Mucosa of rectum (tissue), 2 donors: ENCODE measurements at regions not wholly inside any gene's neighbourhood (a gene's known extent, or its start where the extent isn't known, plus 50 kb on each side); places are given as distances from the start of the nearest gene placed in this dataset.
"Not testable (repeated sequence)": the region's sequence is repeated elsewhere in the genome, so short reads cannot be mapped to it uniquely, and the experiment has no call there.

Experiments used
- H3K27ac ChIP-seq, 2 donors: one replicate each; pipeline ENCODE4 v1.7.0; 2013; ENCODE audit warnings: inconsistent platforms in 2 of 2, low read depth in 2 of 2, low read length in 2 of 2
- H3K27me3 ChIP-seq, 2 donors: one replicate each; pipeline ENCODE4 v1.7.0; 2013; ENCODE audit warnings: low read length in 2 of 2; ENCODE audit not compliant: control insufficient read depth in 2 of 2, insufficient read depth in 2 of 2
- H3K36me3 ChIP-seq, 2 donors: one replicate each; pipeline ENCODE4 v1.7.0; 2013; ENCODE audit warnings: low read length in 2 of 2; ENCODE audit not compliant: control insufficient read depth in 2 of 2, insufficient read depth in 2 of 2
- H3K4me1 ChIP-seq, 2 donors: one replicate each; pipeline ENCODE4 v1.7.0; 2013; ENCODE audit warnings: low read length in 2 of 2, mild to moderate bottlenecking in 1 of 2; ENCODE audit not compliant: control insufficient read depth in 2 of 2, insufficient read depth in 2 of 2
- H3K4me3 ChIP-seq, 2 donors: one replicate each; pipeline ENCODE4 v1.7.0; 2013; ENCODE audit warnings: low read length in 2 of 2
- H3K9ac ChIP-seq, 2 donors: one replicate each; pipeline ENCODE4 v1.7.0; 2013; ENCODE audit warnings: low read length in 2 of 2, low read depth in 1 of 2, mild to moderate bottlenecking in 1 of 2
- H3K9me3 ChIP-seq, 2 donors: one replicate each; pipeline ENCODE4 v1.7.0; 2013; ENCODE audit warnings: low read length in 2 of 2; ENCODE audit not compliant: control insufficient read depth in 2 of 2
- donor health status: healthy.
- donor health status: Normal muscosa, but diverticular disease.

DNA sequence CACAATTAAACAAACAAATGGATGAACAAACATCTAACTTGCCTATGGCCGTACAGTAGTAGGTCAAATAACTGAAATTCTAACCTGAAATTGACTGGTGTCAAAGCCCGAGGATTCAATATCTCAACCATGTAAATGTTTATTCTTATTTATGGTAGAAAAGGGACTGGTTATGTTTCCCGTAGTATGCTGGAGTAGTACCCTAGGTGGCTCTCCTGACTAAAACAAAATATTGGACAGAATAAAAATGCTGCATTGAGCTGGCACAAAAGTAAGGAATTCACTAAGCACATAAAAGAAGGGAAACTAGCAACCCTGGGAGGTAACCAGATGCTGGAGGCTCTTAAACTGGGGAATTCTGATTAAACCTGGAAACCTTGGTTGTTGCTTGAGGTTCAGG lies 117.1 kb upstream of the PREP start:
- no peak overlapping the region for H3K9ac ChIP-seq
- no peaks in the 10 kb centered on the region for H3K27me3 ChIP-seq
- no peaks in the 10 kb centered on the region for H3K4me1 ChIP-seq
- H3K9me3 ChIP-seq = no peaks in the 10 kb centered on the region
- no peak overlapping the region for H3K4me3 ChIP-seq
- H3K36me3 ChIP-seq = no peaks in the 10 kb centered on the region
- H3K27ac ChIP-seq = no peak overlapping the region

DNA sequence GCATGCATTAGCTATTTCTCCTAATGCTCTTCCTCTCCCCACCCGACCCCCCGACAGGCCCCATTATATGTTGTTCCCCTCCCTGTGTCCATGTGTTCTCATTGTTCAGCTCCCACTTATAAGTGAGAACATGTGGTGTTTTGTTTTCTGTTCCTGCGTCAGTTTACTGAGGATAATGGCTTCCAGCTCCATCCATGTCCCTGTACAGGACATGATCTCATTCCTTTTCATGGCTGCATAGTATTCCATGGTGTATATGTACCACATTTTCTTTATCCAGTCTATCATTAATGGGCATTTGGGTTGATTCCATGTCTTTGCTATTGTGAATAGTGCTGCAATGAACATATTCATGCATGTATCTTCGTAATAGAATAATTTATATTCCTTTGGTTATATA lies 116.1 kb upstream of the PREP start:
- H3K36me3 ChIP-seq, H3K27ac ChIP-seq, H3K4me3 ChIP-seq: not testable (repeated sequence)

DNA sequence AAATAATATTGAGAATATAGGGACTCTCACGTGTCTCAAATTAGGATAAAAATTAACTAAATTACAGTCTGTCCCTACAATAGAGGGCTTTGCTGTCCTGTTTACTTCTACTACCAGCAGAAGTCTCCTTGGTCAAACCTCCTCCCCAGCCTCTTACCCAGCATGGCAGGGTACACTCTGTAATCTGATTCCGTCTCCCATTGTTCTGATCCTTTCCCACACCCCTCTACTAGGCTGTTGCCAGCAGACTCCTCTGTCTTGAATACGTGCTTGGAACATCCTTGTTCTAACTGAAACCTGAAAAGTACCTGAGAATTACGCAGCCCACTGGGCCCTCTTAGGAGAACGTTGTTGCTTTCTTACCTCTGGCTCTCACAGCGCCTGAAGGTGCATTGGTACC lies 112.2 kb upstream of the PREP start:
- no peaks in the 10 kb centered on the region for H3K4me1 ChIP-seq
- H3K9me3 ChIP-seq = no peaks in the 10 kb centered on the region
- H3K9ac ChIP-seq = no peak overlapping the region
- H3K4me3 ChIP-seq = no peak overlapping the region
- no peak overlapping the region for H3K27ac ChIP-seq
- no peaks in the 10 kb centered on the region for H3K27me3 ChIP-seq
- H3K36me3 ChIP-seq = no peaks in the 10 kb centered on the region

More for the DNA sequence above, 116.1 kb upstream of the PREP start:
- not testable (repeated sequence) for H3K9ac ChIP-seq, H3K27me3 ChIP-seq, H3K9me3 ChIP-seq, H3K4me1 ChIP-seq

DNA sequence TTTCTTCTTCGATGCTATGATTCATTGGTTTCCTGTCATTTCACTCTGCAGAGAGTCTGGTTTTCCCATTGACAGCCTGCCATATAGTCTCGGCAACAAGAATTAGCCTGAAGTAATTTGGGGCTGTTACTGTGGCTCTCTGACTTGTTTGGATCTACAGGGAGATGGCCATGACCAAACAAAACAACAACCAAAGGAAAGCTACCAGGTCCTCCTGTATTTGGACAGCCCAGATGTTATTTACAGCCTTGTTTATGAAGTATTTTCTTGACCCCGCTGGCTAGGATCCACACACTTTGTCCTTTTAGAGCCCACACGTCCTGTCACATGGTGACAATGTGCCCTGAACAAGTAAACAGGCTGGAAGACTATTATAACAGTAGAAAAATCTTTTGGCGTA lies 111.4 kb upstream of the PREP start:
- Histone ChIP-seq H3K27me3 (no peaks in the 10 kb centered on the region), H3K36me3 (no peaks in the 10 kb centered on the region), H3K4me1 (no peaks in the 10 kb centered on the region), H3K9ac (no peak overlapping the region), H3K27ac (no peak overlapping the region), H3K4me3 (no peak overlapping the region), H3K9me3 (no peaks in the 10 kb centered on the region)

DNA sequence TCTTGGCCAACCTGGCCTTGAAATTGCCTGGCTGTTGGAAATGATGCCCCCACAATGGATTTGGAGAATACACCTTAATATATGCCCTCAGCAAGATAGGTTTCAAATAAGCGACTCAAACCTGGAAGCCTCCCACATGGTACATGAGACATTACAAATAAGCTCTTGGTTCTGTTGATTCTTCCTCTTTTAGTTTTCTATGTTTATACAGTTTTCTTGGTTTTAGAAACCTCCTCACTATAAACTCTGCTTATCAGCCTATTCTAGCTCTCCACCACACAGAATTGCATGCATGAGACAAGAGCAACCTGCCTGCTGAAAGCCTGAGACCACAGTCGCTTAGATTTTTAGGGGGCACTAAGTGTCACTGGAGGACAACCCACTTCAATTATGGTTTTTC lies 108.8 kb upstream of the PREP start:
- Histone ChIP-seq H3K4me3 (no peak overlapping the region), H3K9ac (no peak overlapping the region), H3K27me3 (no peaks in the 10 kb centered on the region), H3K27ac (no peak overlapping the region), H3K36me3 (no peaks in the 10 kb centered on the region), H3K4me1 (no peaks in the 10 kb centered on the region), H3K9me3 (no peaks in the 10 kb centered on the region)

DNA sequence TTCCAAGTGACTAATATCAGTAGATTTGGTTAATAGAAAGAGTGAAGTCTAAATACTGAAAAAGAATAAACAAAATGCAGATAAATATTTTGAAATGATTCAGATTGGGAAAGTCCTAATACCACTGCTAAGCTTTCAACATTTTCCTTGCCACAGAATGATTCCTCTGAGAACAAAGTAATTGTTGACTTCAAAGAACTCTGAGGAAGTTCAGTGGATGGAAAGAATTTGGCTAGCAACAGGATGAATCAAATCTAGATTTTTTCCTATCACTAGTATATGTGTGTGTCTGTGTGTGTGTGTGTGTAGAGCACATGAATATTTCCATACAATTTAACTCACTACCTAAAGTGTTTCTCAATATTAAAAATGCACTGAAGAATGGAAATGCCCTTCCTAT lies 107.9 kb upstream of the PREP start:
- Histone ChIP-seq H3K4me3 (no peak overlapping the region), H3K9me3 (no peaks in the 10 kb centered on the region), H3K36me3 (no peaks in the 10 kb centered on the region), H3K27me3 (no peaks in the 10 kb centered on the region), H3K9ac (no peak overlapping the region), H3K4me1 (no peaks in the 10 kb centered on the region), H3K27ac (no peak overlapping the region)

DNA sequence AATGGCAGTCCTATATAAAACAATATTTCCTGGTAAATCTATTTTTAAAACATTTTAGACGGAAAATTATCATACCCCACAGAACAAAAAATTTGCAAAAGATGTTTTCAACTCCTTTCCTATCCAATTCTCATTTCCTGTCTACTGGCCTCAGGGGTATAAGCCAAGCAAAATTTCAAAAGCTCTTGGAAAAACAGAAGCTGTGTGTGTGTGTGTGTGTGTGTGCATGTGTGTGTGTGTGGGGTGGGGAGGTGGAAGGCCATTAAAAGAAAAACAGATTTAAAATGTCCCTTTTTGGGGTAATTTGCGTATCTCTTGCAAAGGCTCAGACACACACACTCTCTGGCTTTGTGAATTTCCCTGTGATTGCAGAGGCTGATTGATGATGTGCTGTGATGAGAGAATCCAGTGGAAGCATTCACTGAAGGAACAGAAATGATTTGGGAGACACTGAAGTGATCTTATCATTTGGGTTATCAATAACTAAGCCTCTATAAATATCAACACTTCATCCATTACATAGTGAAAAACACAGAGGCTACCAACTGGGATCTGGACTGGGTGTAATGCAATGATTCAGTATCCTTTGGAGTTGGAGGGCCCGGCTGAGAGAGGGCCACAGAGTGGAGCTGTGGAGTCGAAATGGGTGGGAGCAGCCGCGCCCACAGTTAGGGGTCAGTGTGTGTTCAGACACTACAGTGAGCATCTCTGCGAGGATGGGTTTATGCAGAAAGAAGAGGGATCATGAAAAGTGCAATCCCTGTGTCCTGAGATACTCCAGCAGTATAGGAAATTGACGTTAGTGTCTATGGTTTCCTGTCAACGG lies 106.8 kb upstream of the PREP start:
- Histone ChIP-seq H3K4me3 (no peak overlapping the region), H3K36me3 (no peaks in the 10 kb centered on the region), H3K9ac (no peak overlapping the region), H3K9me3 (no peaks in the 10 kb centered on the region), H3K27me3 (no peaks in the 10 kb centered on the region), H3K27ac (no peak overlapping the region), H3K4me1 (no peaks in the 10 kb centered on the region)

DNA sequence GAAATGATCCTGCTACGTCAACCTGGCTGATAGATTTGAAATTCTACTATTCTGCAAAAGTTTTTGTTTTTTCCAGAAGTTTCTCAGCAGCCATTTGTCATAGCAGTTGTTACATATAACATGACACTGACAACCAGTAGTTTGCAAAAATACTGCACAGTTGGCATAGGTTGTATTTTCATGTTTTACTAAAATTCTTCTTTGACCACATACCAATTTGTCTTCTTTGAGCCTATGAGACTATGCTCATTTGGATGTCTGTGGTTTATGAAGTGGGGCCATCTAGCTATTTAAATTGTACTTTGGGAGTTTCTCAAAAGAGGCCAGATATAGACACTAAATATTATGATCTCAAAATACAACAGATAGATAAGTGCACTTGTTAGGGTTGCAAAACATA lies 104.9 kb upstream of the PREP start:
- H3K36me3 ChIP-seq = no peaks in the 10 kb centered on the region
- no peak overlapping the region for H3K4me3 ChIP-seq
- H3K27ac ChIP-seq = no peak overlapping the region
- H3K9me3 ChIP-seq = no peaks in the 10 kb centered on the region
- H3K9ac ChIP-seq = no peak overlapping the region
- H3K4me1 ChIP-seq = no peaks in the 10 kb centered on the region
- no peaks in the 10 kb centered on the region for H3K27me3 ChIP-seq

DNA sequence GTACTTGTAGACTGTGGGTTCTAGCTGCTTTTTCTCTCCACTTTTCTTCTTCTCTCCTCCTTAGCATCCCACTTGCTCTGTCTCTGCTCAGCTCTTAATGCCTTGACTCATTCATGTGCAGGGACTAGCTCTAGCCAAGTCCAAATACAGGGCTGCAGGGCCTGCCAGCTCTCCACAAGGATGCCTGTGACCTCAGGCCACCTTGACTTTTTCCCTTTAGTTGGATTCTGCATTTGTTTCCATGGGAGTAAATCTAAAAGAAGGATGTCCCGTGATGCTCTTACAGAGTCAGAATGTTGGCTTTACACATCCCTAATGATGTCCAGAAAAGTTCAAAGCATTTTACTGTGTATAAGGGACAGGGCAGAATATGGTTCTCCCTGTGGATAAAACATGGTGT lies 101.8 kb upstream of the PREP start:
- H3K4me3 ChIP-seq = no peak overlapping the region
- H3K36me3 ChIP-seq = no peaks in the 10 kb centered on the region
- H3K9me3 ChIP-seq = no peaks in the 10 kb centered on the region
- H3K9ac ChIP-seq = no peak overlapping the region
- no peaks in the 10 kb centered on the region for H3K27me3 ChIP-seq
- no peak overlapping the region for H3K27ac ChIP-seq
- H3K4me1 ChIP-seq = no peaks in the 10 kb centered on the region

DNA sequence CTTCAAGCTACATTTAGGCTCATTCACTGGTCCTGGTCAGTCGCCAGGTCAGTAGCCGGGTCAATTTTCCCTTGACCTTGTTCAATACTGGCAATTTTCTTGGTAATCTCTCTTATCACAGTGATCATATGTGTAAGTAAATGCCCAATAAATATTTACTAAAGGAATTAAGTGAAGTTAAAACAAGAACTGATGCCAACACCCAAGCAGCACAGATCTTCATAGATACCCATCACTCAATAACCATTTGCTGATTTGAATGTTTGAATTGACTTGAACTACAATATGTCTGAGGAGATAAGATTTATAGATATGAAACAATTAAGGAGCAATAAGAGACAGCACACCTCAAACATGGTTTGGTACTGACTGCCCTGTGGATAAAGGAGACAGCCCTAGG lies 100.8 kb upstream of the PREP start:
- Histone ChIP-seq H3K4me3 (no peak overlapping the region), H3K9me3 (no peaks in the 10 kb centered on the region), H3K27ac (no peak overlapping the region), H3K9ac (no peak overlapping the region), H3K36me3 (no peaks in the 10 kb centered on the region), H3K4me1 (no peaks in the 10 kb centered on the region), H3K27me3 (no peaks in the 10 kb centered on the region)
